HG03064 (cell line): ENCODE measurements at regions not wholly inside any gene's neighbourhood (a gene's known extent, or its start where the extent isn't known, plus 50 kb on each side); places are given as distances from the start of the nearest gene placed in this dataset.

Source experiments
- ATAC-seq: cut with Tn5 transposase; IDR thresholded peaks from one replicate; pipeline ENCODE4 v1.9.1; 2021; ENCODE audit warnings: low read depth; ENCODE audit not compliant: unreplicated experiment

- no peak for ATAC-seq
These were observed 542.5 kb downstream of the NUF2 start for GRCh38 chr1:163864207-163864606.

- ATAC-seq, result no peak
These were observed 544.8 kb downstream of the NUF2 start for GRCh38 chr1:163866564-163866963.

- ATAC-seq, result no peak
These were observed 548.9 kb downstream of the NUF2 start for GRCh38 chr1:163870666-163871065.

- no peak for ATAC-seq
These were observed 550.3 kb downstream of the NUF2 start for GRCh38 chr1:163872067-163872466.

GRCh38 chr1:163874070-163874469 is 552.3 kb downstream of the NUF2 start:
- no peak for ATAC-seq

GRCh38 chr1:163875200-163875926 is 553.6 kb downstream of the NUF2 start:
- no peak for ATAC-seq

DNA sequence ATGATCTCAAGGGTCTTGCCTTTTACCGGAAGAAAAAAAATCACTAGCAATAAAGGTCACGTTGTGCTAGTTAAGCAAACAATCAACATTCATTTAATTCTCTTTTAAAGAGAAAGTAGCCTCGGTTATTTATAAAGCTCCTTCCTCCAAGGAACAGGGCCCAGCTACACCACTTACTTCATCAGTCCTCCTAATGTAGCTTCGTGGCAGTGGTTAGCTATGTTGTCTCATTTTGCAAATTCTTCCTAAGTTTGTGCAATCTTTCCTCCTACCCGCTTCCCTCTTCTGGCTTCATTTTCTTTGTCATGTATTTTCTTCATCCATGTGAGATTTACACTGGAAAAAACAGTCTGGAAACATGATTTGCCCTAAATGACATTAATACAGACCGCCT is 554.2 kb downstream of the NUF2 start:
- ATAC-seq, result no peak

- no peak for ATAC-seq
These were observed 554.8 kb downstream of the NUF2 start for GRCh38 chr1:163876546-163876945.

DNA sequence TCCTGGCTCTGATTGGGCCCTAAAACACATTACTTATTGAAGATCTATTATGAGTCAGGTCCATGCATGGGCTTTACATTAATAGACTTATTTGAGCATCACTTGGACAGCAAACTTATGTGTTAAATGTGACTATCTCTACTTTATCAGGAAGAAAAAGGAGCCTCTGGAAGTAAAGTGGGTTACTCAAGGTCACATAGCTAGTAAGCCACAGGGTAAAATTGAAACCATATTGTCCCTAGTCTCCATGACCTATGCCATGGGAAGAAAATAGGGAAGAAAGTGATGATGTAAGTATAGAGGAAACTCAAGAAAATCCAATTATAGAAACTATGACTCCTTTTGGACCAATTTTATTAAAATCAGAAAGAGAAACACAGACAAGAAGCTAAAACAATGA is 555.3 kb downstream of the NUF2 start:
- no peak for ATAC-seq

DNA sequence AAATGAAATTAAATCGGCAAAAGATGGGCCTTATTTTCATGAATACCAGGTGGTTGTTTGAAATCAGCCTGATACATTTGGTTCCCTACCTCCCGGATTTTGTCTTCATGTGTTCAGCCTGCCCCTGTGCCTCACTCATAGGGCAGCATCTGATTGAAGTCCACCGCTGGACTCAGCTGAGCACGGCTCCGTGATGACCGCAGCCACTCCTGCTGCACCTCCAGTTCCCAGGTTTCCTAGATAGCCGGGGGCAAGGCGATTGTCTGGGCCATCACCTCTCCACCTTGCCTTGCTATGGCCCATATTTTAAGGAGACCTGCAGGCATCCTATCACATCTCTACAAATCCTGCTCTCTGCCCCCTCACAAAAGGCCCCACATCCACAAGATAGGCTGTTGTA is 563.8 kb downstream of the NUF2 start:
- no peak for ATAC-seq

- no peak for ATAC-seq
These were observed 574.2 kb downstream of the NUF2 start for GRCh38 chr1:163896001-163896400.

- ATAC-seq, result no peak
These were observed 575.8 kb downstream of the NUF2 start for GRCh38 chr1:163897412-163898155.

DNA sequence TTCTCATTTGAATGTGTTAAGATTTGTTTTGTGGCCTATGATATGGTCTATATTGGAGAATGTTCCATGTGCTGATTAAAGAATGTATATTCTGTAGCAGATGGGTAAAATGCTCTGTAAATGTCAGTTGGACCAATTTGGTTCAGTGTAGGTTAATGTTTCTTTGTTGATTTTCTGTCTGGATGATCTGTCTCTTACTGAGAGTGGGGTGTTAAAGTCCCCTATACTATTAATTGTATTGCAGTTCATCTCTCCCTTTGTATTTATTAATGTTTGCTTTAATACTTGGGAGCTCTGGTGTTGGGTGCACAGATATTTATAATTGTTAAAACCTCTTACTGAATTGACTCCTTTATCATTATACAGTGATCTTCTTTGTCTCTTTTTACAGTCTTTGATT is 584.5 kb downstream of the NUF2 start:
- no peak for ATAC-seq

GRCh38 chr1:163912170-163912884 is 590.6 kb downstream of the NUF2 start:
- ATAC-seq, result no peak

DNA sequence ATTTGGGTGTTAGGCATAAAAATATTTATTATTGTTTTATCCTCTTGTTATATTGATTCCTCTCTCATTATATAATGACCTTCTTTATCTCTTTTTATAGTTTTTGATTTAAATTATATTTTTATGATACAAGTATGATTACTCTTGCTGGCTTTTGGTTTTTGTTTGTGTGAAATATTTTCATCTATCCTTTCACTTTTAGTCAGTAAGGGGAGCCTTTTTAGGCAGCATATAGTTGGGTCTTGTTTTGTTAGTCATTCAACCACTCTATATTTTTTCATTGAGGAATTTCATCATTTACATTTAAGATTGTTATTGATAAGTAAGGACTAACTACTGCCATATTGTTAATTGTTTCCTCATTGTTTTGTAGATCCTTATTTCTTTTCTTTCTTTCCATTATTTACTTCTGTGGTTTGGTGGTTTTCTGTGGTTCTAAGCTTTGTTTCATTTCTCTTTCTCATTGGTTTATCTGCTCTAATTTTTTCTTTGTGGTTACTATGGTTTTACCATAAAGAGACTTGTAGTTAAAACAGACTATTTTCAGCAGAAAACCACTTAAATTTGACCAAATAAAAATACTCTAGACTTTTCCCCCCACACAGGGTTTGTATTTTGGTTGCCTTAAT is 593.1 kb downstream of the NUF2 start:
- no peak for ATAC-seq

DNA sequence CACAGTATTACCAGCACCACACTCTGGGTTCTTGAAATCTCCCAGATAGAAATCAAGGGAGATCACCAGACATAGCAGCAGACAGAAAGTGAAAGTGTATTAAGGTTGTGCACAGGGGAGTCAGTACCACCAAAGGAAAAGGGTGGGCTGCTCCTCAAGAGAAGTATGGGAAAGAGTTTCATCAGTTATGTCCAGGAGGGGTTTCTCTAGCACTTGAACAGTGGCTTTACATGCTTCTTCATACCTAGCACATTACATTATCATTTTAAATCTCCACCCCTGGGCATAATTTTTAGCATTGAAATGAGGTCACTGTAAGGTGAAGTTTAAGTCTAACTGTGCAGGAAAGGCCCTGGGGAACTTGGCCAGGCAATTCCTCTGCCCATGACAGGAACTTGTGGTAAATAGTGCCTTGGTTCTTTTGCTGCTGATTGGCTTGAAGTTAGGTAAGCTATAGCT is 601.0 kb downstream of the NUF2 start:
- ATAC-seq, result peak; percentile 85

DNA sequence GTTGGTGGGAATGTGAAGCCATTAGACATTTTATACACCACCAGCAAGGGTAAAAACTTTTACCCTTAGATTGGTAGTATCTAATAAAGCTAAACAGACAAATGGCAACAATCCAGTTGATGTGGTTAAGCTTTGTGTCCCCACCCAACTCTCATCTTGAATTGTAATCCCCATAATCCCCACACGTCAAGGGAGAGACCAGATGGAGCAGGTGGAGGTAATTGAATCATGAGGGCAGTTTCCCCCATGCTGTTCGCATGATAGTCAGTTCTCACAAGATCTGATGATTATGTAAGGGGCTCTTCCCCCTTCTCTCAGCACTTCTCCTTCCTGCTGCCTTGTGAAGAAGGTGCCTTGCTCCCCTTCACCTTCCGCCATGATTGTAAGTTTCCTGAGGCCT is 602.3 kb downstream of the NUF2 start:
- no peak for ATAC-seq

DNA sequence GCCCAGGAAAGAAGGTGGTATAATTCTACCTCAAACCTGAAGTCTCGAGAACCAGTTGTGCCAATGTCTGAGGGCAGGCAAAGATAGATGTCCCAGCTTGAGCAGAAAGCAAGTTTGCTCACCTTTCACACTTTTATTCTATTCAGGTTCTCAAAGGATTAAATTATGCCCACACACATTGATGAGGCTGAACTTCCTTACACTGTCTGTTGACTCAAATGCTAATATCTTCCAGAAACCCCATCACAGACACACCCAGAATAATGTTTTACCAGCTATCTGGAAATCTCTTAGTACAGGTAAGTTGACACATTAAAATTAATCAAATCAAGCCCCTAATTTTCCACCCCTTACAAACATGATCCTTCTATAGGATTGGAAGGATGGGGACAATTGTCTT is 605.7 kb downstream of the NUF2 start:
- ATAC-seq, result no peak

- ATAC-seq, result no peak
These were observed 606.3 kb downstream of the NUF2 start for GRCh38 chr1:163928069-163928468.

DNA sequence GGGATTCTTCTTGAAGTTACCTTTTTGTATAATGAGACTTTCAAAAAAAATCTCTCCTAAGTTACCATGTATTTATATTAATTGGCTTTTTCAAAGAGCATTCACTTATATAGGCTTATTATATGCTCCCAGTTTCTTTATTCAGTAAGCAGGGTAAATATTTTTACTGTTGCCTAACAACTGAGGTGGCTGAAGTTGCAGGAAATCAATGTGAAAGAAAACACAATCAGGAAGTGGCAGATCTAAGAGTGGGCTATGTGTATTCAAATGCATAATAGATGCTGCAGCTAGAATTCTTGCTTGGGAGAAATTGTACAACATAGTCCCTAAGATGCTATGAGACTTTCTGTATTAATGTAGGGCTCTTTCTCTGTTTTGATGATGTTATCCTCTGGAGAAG is 606.9 kb downstream of the NUF2 start:
- no peak for ATAC-seq

DNA sequence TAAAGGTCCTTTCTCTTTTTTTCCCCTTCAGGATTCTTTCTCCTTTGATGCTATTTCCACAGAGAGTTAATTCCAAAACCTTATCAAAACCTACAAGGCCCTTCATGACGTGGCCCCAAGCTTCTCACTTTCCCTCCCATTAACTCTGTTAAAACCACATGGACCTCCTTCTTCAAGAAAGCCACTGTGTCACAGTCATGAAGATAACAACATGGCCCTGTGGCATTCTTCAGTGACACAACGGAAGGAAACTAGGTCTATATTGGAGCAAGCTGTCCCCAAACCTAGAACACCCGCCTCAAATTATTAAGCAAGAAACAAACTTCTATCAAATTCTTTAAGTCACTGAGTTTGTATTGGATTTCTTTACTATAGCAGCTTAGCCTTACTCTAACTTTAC is 611.1 kb downstream of the NUF2 start:
- ATAC-seq, result no peak
